ENCODE measurements at regions not wholly inside any gene's neighbourhood (a gene's known extent, or its start where the extent isn't known, plus 50 kb on each side); places are given as distances from the start of the nearest gene placed in this dataset.
"Not testable (repeated sequence)": the region's sequence is repeated elsewhere in the genome, so short reads cannot be mapped to it uniquely, and the experiment has no call there.

DNA sequence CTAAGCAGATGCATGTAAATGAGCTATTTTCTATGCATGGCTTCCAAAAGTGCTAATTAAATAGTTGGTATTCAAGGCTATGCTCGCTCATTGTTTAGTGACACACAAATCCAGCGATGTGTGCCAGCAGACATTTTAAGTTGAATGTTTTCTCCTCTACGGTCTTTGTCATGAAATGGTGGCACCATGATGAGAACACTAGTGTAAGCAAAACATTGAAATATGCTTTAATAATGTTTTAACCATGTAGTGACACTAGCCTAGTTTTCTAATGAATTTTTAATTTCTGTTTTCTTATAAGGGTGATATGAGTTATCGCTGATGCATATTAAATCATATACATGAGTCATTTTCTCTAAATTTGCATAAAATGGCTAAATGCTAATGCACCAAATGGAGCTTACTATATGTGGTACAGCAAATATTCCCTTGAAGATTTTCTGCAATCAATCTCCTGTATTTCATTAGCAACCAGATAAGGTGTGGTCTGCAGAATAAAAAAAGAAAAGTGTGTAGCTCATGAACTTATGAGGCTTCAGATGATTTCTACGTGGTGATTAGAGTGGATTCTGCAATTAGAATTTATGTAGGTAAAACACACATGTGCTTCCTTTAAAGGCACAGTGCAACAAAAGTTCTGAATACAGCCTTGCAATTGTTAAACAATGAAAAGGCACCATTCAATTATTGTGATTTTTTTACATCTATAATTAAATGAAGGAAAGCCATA lies 226.6 kb downstream of the MEF2C start:
- TF ChIP-seq, protein P1, sequence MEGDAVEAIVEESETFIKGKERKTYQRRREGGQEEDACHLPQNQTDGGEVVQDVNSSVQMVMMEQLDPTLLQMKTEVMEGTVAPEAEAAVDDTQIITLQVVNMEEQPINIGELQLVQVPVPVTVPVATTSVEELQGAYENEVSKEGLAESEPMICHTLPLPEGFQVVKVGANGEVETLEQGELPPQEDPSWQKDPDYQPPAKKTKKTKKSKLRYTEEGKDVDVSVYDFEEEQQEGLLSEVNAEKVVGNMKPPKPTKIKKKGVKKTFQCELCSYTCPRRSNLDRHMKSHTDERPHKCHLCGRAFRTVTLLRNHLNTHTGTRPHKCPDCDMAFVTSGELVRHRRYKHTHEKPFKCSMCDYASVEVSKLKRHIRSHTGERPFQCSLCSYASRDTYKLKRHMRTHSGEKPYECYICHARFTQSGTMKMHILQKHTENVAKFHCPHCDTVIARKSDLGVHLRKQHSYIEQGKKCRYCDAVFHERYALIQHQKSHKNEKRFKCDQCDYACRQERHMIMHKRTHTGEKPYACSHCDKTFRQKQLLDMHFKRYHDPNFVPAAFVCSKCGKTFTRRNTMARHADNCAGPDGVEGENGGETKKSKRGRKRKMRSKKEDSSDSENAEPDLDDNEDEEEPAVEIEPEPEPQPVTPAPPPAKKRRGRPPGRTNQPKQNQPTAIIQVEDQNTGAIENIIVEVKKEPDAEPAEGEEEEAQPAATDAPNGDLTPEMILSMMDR (IDR thresholded peaks at IDR 0.05; ENCODE audit: borderline replicate concordance, insufficient read depth, low read depth, low read length), result no peak

DNA sequence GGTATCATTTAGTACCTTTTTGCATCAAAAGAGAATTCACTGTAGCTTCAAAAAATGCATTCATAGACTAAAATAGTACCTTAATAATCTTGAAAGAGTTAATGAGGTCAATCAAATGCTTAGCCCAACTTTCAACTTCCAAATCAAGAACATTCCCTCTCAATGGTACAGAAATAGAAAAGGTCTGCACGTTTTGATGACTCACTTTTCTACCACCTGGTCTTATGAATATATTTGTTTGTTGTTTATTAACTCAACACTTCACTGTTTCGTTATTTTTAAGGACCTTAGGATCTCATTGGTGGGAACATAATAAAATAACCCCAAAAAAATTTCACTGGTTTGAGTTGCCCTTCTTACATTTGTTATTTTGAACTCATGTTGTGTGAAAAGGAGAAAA lies 229.5 kb downstream of the MEF2C start:
- TF ChIP-seq, protein P1 (IDR thresholded peaks at IDR 0.05; ENCODE audit: borderline replicate concordance, insufficient read depth, low read depth, low read length), result no peak
- H3K4me3 ChIP-seq (ENCODE audit: low read depth, low read length), result no peak overlapping the region

More for the DNA sequence above, 226.6 kb downstream of the MEF2C start:
- H3K4me3 ChIP-seq (ENCODE audit: low read depth, low read length), result no peak overlapping the region

DNA sequence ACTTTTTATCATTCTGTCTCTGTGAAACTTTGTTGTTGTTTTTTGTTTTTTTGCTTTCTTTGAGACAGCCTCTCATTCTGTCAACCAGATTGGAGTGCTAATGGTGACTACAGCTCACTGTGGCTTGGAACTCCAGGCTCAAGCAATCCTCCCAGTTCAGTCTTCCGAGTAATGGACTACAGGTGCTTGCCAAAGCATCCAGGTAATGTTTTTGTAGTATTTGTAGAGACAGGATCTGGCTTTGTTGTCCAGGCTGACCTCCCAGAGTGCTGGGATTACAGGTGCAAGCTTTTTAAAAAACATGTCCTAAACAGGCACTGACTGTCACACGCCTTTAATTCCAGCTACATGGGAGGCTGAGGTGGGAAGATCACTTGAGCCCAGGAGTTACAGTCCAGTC lies 235.1 kb downstream of the MEF2C start:
- TF ChIP-seq, protein P1 (IDR thresholded peaks at IDR 0.05; ENCODE audit: borderline replicate concordance, insufficient read depth, low read depth, low read length), result no peak
- H3K4me3 ChIP-seq (ENCODE audit: low read depth, low read length), result no peak overlapping the region

DNA sequence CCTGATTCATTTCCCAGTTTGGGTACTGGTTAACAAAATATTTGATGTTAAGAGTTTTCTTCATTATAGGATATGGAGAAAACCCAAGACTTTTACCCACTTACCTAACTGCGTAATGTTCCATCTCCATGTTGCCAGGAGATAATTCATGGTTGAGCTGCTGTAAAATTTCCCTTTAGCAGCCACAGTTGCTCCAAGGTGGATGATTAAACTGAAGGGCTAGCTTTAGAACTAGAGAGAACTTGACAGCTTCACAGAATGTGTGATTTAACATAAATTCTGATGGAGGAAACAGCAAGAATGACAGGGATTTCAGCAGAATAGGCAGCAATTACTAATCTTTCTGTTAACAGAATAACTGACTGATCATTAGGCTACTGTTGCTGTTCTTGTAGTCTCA lies 236.1 kb downstream of the MEF2C start:
- no peak overlapping the region for H3K4me3 ChIP-seq (ENCODE audit: low read depth, low read length)
- TF ChIP-seq, protein P1 (IDR thresholded peaks at IDR 0.05; ENCODE audit: borderline replicate concordance, insufficient read depth, low read depth, low read length), result no peak

DNA sequence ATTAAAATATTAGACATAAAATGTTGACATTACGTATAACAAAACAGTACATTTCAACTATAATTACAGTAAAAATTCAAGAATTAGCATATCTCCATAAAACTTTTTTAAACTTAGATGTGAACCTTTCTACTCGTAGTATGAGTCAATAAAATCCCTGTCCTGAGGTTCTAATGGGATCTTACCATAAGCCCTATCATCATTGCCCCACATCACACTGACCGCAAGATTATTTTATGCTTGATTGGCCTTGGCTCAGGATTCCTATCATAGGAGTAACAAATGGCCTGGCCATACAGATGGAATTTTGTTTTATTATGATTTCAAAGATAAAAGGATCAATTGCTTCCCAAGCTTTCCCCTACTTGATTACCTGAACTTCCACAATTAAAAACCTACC lies 238.3 kb downstream of the MEF2C start:
- TF ChIP-seq, protein P1 (IDR thresholded peaks at IDR 0.05; ENCODE audit: borderline replicate concordance, insufficient read depth, low read depth, low read length), result no peak
- no peak overlapping the region for H3K4me3 ChIP-seq (ENCODE audit: low read depth, low read length)

DNA sequence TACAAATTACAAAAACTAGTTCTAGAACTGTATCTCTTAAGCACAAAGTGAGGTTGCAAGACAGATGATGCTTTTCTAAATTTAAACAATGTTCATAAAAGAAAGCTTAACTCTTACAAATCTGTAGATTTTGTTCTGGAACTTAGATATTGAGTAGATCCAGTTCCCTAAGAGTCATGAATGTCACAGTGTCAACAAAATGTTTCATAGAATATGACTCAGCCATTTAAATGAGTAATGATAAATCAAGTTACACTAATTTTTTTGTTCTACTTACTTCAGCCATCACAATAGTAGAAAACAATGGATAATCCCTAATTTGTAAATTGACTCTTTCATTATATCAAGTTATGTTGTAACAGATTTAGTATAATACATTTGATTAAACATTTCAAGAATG lies 239.7 kb downstream of the MEF2C start:
- TF ChIP-seq, protein P1 (IDR thresholded peaks at IDR 0.05; ENCODE audit: borderline replicate concordance, insufficient read depth, low read depth, low read length), result no peak
- H3K4me3 ChIP-seq (ENCODE audit: low read depth, low read length), result no peak overlapping the region

DNA sequence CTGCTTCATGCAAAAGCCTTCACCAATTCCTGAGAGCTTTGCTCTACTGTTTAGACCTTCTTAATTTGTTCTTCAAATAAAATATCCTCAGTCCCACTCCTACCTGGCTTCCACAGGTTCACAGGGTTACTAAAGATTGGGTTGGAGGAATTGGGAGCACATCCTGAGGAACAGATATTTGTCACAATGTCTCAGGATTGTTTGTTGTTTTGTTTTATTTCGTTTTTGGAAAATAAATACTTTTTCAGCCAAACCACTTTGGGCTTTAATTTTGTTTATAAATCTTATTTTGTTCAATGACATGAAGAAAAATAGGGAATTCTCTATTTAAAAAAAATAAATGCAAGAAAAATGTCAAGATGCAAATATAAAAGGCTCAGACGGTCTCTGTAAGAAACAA lies 249.0 kb downstream of the MEF2C start:
- TF ChIP-seq, protein P1 (IDR thresholded peaks at IDR 0.05; ENCODE audit: borderline replicate concordance, insufficient read depth, low read depth, low read length), result no peak

DNA sequence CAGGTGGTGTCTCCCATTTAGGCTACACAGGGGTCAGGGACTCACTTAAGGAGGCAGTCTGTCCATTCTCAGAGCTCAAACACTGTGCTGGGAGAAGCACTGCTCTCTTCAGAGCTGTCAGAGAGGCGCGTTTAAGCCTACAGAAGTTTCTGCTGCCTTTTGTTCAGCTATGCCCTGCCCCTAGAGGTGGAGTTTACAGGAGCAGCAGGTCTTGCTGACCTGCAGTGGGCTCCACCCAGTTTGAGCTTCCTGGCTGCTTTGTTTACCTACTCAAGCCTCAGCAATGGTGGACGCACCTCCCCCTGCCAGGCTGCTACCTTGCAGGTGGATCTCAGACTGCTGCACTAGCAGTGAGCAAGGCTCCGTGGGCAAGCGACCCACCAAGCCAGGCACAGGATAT lies 260.1 kb downstream of the MEF2C start:
- H3K4me3 ChIP-seq (ENCODE audit: low read depth, low read length), result not testable (repeated sequence)

More for the DNA sequence above, 249.0 kb downstream of the MEF2C start:
- no peak overlapping the region for H3K4me3 ChIP-seq (ENCODE audit: low read depth, low read length)

DNA sequence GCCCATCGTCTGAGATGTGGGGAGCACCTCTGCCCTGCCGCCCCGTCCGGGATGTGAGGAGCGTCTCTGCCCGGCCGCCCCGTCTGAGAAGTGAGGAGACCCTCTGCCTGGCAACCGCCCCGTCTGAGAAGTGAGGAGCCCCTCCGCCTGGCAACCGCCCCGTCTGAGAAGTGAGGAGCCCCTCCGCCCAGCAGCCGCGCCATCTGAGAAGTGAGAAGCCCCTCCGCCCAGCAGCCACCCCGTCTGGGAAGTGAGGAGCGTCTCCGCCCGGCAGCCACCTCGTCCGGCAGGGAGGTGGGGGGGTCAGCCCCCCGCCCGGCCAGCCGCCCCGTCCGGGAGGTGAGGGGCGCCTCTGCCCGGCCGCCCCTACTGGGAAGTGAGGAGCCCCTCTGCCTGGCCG lies 267.2 kb downstream of the MEF2C start:
- H3K4me3 ChIP-seq (ENCODE audit: low read depth, low read length), result not testable (repeated sequence)
